GM12872 (cell line): ENCODE measurements at regions not wholly inside any gene's neighbourhood (a gene's known extent, or its start where the extent isn't known, plus 50 kb on each side); places are given as distances from the start of the nearest gene placed in this dataset.

Source experiments
- TF ChIP-seq, protein P1 (sequence below): IDR thresholded peaks from 3 replicates; pipeline ENCODE4 v1.5.1; 2011; ENCODE audit warnings: low read depth, mild to moderate bottlenecking, low read length, moderate library complexity; ENCODE audit not compliant: insufficient read depth

- TF ChIP-seq, protein P1, sequence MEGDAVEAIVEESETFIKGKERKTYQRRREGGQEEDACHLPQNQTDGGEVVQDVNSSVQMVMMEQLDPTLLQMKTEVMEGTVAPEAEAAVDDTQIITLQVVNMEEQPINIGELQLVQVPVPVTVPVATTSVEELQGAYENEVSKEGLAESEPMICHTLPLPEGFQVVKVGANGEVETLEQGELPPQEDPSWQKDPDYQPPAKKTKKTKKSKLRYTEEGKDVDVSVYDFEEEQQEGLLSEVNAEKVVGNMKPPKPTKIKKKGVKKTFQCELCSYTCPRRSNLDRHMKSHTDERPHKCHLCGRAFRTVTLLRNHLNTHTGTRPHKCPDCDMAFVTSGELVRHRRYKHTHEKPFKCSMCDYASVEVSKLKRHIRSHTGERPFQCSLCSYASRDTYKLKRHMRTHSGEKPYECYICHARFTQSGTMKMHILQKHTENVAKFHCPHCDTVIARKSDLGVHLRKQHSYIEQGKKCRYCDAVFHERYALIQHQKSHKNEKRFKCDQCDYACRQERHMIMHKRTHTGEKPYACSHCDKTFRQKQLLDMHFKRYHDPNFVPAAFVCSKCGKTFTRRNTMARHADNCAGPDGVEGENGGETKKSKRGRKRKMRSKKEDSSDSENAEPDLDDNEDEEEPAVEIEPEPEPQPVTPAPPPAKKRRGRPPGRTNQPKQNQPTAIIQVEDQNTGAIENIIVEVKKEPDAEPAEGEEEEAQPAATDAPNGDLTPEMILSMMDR: no peak
These were observed 138.6 kb upstream of the SFRP2 start for GRCh38 chr4:153927451-153927850.

GRCh38 chr4:153922148-153922547 is 133.3 kb upstream of the SFRP2 start:
- TF ChIP-seq, protein P1: no peak

GRCh38 chr4:153919667-153920066 is 130.8 kb upstream of the SFRP2 start:
- TF ChIP-seq, protein P1: no peak

DNA sequence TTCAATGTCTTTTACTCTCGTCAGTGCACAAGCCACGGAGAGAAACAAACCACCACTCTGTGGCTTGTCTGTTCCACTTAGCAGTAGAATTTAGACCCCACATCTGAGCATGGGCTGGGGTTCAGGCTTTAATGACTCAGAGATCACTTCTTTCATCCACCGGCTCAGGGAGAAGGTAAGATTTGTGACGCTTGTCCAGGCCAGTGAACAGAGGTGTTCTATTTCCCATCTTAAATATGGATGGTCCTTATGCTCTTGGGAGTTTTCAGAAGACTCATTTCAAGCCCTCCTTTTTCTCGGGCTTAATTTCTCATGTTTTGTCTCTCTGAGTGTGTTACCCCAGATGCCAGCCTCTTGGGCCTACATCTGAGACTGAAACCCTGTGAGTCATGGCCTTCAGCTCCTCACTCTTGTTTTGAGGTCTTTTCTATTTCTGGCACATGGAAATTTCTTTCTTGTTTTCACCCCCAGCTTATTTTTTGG is 127.4 kb upstream of the SFRP2 start:
- TF ChIP-seq, protein P1: no peak

DNA sequence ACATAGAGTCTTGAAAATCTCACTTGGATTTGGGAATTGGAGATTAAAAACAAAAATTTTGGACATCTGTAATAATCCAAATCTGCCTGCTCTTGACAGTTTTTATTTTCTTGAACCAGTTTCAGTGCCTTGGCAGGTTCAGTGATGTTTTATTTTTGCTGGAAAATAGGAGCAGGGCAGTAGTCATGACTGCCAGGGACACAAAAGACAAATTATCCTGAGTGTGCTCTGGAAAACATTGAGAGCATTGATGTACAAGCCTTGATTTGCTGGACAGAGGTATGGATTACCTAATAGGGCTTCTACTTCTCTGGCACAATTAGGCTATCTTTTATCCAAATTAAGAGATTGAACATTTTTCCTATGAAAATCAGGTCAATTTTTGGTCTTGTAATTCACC is 123.4 kb upstream of the SFRP2 start:
- TF ChIP-seq, protein P1: no peak

GRCh38 chr4:153909672-153910071 is 120.8 kb upstream of the SFRP2 start:
- TF ChIP-seq, protein P1: no peak

DNA sequence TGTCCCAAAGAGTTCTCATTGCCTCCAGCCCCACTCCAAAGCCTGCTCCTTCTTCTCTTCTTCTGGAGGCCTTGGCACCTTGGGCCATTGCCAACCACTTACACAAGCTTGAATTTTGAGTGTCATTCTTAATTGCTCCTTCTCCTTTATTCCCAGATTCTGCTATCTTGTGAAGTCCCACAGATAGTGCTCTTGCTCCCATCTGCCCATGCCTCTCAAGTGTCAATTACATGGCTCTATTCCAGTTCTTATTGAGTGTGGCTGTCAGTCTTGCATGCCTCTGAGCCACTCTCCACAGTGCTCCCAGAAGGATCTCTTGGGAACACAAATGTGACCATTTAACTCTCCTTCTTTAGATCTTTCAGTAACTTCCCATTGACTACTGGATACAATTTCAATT is 117.3 kb upstream of the SFRP2 start:
- TF ChIP-seq, protein P1: no peak

DNA sequence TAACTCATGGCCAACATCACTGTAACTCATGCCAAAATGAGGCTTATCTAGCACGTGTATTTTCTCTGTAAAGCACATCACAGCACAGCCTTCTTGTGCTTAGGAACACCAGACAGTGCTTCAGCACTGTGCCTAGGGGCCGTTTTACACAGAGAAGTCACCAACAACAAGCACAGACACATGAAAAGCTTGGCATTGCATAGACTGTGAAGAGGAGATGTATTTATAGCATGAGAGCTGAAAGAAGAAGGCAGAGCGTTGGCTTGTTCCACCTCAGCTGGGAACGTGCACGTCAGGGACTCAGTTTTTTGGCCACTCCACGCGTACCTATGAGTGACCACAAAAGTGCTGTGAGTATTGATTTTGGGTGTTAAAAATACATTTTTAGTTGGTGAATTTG is 116.3 kb upstream of the SFRP2 start:
- TF ChIP-seq, protein P1: no peak
